PC-3 (cell line): ENCODE measurements at regions not wholly inside any gene's neighbourhood (a gene's known extent, or its start where the extent isn't known, plus 50 kb on each side); places are given as distances from the start of the nearest gene placed in this dataset.
A peak's percentile ranks its signal among the peaks of the same experiment; 100 is the strongest.

Experiments used
- ATAC-seq: fragments of 200-7000 bp; cut with Tn5 transposase; 2 replicates; pipeline ENCODE4 v1.9.1; 2020; ENCODE audit warnings: mild to moderate bottlenecking, moderate library complexity
- BruUV-seq: library from RNA; stranded (reverse); fragments of 400-500 nt; replicated peaks from 2 replicates; lab custom pipeline; 2021; lab: Mats Ljungman, UMichigan
- CTCF ChIA-PET: fragments of 300-600 bp; sonication (Branson Sonifier 250); formaldehyde crosslinking; loops from one replicate; lab custom pipeline; 2022; ENCODE audit warnings: antibody characterized with exemption; lab: Charles Lee
- POLR2A ChIA-PET: fragments of 300-600 bp; sonication (Branson Sonifier 250); formaldehyde crosslinking; loops from one replicate; lab custom pipeline; 2022; ENCODE audit warnings: antibody characterized with exemption; ENCODE audit not compliant: unreplicated experiment; lab: Charles Lee
- DNase-seq: peaks from one replicate; pipeline ENCODE4 v3.0.0-alpha.2; 2015
- H2AFZ ChIP-seq: fragments of 300-600 bp; sonication (generic); 2 replicates; pipeline ENCODE4 v1.6.0; 2016; ENCODE audit warnings: antibody characterized with exemption, low read length
- H3F3A ChIP-seq: fragments of 300-600 bp; sonication (generic); one replicate; pipeline ENCODE4 v1.6.0; 2017; ENCODE audit warnings: antibody characterized with exemption, low read length, control low read depth, mild to moderate bottlenecking; ENCODE audit not compliant: unreplicated experiment
- H3K27ac ChIP-seq: fragments of 300-600 bp; sonication (generic); 2 replicates; pipeline ENCODE4 v1.5.1; 2016; ENCODE audit warnings: mild to moderate bottlenecking, low read length
- H3K27me3 ChIP-seq: fragments of 300-600 bp; sonication (generic); 2 replicates; pipeline ENCODE4 v1.6.1; 2016; ENCODE audit warnings: low read length, mixed read lengths
- H3K36me3 ChIP-seq: fragments of 300-600 bp; sonication (generic); 2 replicates; pipeline ENCODE4 v1.6.1; 2016; ENCODE audit warnings: low read depth, mixed run types, low read length, mixed read lengths
- H3K4me1 ChIP-seq: fragments of 300-600 bp; sonication (generic); 2 replicates; pipeline ENCODE4 v1.5.1; 2016; ENCODE audit warnings: low read length; ENCODE audit not compliant: insufficient read depth
- H3K4me2 ChIP-seq: fragments of 300-600 bp; sonication (generic); 2 replicates; pipeline ENCODE4 v1.6.0; 2016; ENCODE audit warnings: low read length
- H3K4me3 ChIP-seq: fragments of 300-600 bp; sonication (generic); 2 replicates; pipeline ENCODE4 v1.5.1; 2016; ENCODE audit warnings: mild to moderate bottlenecking, low read length, mixed read lengths
- H3K79me2 ChIP-seq: fragments of 300-600 bp; sonication (generic); 2 replicates; pipeline ENCODE4 v1.6.1; 2017; ENCODE audit warnings: low read length, mixed read lengths
- H3K9ac ChIP-seq: fragments of 300-600 bp; sonication (generic); 2 replicates; pipeline ENCODE4 v1.6.0; 2016; ENCODE audit warnings: mild to moderate bottlenecking, low read length
- H3K9me2 ChIP-seq: fragments of 300-600 bp; sonication (generic); replicated peaks from 2 replicates; pipeline ENCODE4 v1.6.1; 2016; ENCODE audit warnings: mixed run types, low read length, mixed read lengths
- H3K9me3 ChIP-seq: fragments of 300-600 bp; sonication (generic); 2 replicates; pipeline ENCODE4 v1.6.1; 2016; ENCODE audit warnings: low read length, mixed read lengths
- H4K20me1 ChIP-seq: fragments of 300-600 bp; sonication (generic); 2 replicates; pipeline ENCODE4 v1.6.1; 2016; ENCODE audit warnings: low read length, mixed read lengths
- EZH2 ChIP-seq: fragments of 300-600 bp; sonication (generic); IDR thresholded peaks from one replicate; pipeline ENCODE4 v1.6.1; 2017; ENCODE audit warnings: antibody characterized with exemption, mild to moderate bottlenecking, low read length; ENCODE audit not compliant: unreplicated experiment
- EZH2phosphoT487 ChIP-seq: fragments of 300-600 bp; sonication (generic); IDR thresholded peaks from 2 replicates; pipeline ENCODE4 v1.6.1; 2018; ENCODE audit warnings: mild to moderate bottlenecking, antibody characterized with exemption, low read length, borderline replicate concordance
- intact Hi-C: fragments of 100-400 bp; cut with micrococcal nuclease; formaldehyde crosslinking; loops from 2 replicates; pipeline ENCODE4 v1.9.0; 2023
- TF ChIP-seq, protein P1 (sequence below): fragments of 300-600 bp; sonication (generic); conservative IDR thresholded peaks from 2 replicates; pipeline ENCODE4 v1.5.1; 2017; ENCODE audit warnings: antibody characterized with exemption, low read depth, mild to moderate bottlenecking, low read length

GRCh38 chr2:200748779-200749178 is 62.9 kb upstream of the BZW1 start:
- no peaks in the 10 kb centered on the region for H3K9me3 ChIP-seq
- TF ChIP-seq EZH2 (no peak), EZH2phosphoT487 (no peak)
- TF ChIP-seq, protein P1, sequence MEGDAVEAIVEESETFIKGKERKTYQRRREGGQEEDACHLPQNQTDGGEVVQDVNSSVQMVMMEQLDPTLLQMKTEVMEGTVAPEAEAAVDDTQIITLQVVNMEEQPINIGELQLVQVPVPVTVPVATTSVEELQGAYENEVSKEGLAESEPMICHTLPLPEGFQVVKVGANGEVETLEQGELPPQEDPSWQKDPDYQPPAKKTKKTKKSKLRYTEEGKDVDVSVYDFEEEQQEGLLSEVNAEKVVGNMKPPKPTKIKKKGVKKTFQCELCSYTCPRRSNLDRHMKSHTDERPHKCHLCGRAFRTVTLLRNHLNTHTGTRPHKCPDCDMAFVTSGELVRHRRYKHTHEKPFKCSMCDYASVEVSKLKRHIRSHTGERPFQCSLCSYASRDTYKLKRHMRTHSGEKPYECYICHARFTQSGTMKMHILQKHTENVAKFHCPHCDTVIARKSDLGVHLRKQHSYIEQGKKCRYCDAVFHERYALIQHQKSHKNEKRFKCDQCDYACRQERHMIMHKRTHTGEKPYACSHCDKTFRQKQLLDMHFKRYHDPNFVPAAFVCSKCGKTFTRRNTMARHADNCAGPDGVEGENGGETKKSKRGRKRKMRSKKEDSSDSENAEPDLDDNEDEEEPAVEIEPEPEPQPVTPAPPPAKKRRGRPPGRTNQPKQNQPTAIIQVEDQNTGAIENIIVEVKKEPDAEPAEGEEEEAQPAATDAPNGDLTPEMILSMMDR = no peak
- peak overlapping the region; percentile 93 for H3K27ac ChIP-seq
- no TSS peak for BruUV-seq
- H3K9ac ChIP-seq = peak overlapping the region; percentile 62
- peaks cover 4% of the 10 kb centered on the region for H3F3A ChIP-seq
- CTCF ChIA-PET = no interaction called here
- DNase-seq = peak; percentile 39
- H3K27me3 ChIP-seq = no peaks in the 10 kb centered on the region
- no peaks in the 10 kb centered on the region for H3K79me2 ChIP-seq
- intact Hi-C loops = no loop called here
- no peaks in the 10 kb centered on the region for H4K20me1 ChIP-seq
- peak overlapping the region; percentile 79; the same call in 1 of the 2 replicates for H3K4me2 ChIP-seq
- H3K4me3 ChIP-seq = peak overlapping the region; percentile 50; the same call in 1 of the 2 replicates
- POLR2A ChIA-PET = interaction anchor here (0.6 kb wide), 1 partner anchor 19 kb away, joined by 3 read pairs; no protein-coding TSS in a partner anchor
- H2AFZ ChIP-seq = no peak overlapping the region
- H3K4me1 ChIP-seq = peaks cover 32% of the 10 kb centered on the region
- H3K36me3 ChIP-seq = no peaks in the 10 kb centered on the region
- H3K9me2 ChIP-seq = no peaks in the 10 kb centered on the region
- ATAC-seq = no peak

DNA sequence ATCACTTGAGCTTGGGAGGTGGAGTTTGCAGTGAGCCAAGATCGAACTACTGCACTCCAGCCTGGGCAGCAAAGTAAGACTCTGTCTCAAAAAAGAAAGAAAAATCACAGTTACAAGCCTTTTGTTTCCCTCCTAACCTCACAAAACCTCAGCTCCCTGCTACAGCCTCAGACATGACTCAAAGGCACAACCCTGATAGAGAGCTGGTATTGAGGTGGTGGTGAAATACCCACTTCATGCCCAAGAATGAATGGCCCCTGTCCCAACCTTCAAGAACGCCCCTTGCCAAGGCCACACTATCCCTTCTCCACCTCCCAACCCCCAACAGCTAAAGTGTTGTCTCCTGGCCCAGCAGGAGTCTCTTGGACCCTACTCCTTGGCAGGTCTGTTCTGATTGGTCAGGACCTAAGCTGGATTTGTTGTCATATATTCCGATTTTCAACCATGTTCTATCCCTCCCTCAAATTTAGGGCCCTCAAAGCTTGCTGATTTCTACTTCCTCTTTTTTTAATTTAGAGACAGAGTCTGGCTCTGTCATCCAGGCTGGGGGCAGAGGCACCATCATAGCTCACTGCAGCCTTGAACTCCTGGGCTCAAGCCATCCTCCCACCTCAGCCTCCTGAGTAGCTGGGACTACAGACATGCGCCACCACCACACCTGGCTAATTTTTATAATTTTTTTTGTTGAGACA is 61.9 kb upstream of the BZW1 start:
- BruUV-seq = no TSS peak
- no peaks in the 10 kb centered on the region for H3K9me3 ChIP-seq
- peaks cover 41% of the 10 kb centered on the region for H3K4me1 ChIP-seq
- no peak overlapping the region for H3K4me3 ChIP-seq
- no peak overlapping the region for H3K4me2 ChIP-seq
- ChIA-PET POLR2A (no interaction called here), CTCF (no interaction called here)
- H3K27ac ChIP-seq = no peak overlapping the region
- no peaks in the 10 kb centered on the region for H3K27me3 ChIP-seq
- no peak for ATAC-seq
- H3K9ac ChIP-seq = no peak overlapping the region
- TF ChIP-seq EZH2 (no peak), EZH2phosphoT487 (no peak)
- TF ChIP-seq, protein P1 = no peak
- peaks cover 4% of the 10 kb centered on the region for H3F3A ChIP-seq
- no peaks in the 10 kb centered on the region for H3K9me2 ChIP-seq
- no peak overlapping the region for H2AFZ ChIP-seq
- H3K36me3 ChIP-seq = no peaks in the 10 kb centered on the region
- intact Hi-C loops = no loop called here
- H4K20me1 ChIP-seq = no peaks in the 10 kb centered on the region
- no peak for DNase-seq
- no peaks in the 10 kb centered on the region for H3K79me2 ChIP-seq

DNA sequence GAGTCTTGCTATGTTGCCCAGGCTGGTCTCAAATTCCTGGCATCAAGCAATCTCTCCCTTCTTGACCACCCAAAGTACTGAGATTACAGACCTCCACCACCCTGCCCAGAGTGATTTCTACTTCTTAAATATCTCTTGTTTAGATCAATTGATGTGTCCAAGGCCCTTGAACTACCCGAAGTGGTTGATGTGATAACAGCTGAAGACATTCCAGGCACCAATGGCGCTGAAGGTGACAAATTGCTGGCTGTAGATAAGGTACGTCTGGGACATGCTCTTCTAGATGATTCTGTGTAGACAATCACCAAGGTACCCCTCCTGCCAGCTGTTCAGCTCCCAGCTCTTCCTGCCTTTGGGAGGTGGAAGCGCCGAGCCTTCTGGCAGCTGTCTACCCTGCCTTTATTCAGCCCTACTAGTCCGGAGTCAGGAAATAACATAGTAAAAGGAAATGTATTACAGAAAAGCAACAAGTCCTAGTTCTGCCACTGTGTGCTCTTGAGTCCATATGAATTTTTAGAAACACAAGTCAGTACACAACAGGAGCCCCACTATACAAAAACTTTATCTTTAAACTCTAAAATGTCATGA is 61.3 kb upstream of the BZW1 start:
- Histone ChIP-seq H3K36me3 (no peaks in the 10 kb centered on the region), H2AFZ (no peak overlapping the region), H3K9me2 (no peaks in the 10 kb centered on the region), H3K27ac (no peak overlapping the region), H3K9me3 (no peaks in the 10 kb centered on the region), H3F3A (peaks cover 4% of the 10 kb centered on the region), H3K27me3 (no peaks in the 10 kb centered on the region), H3K4me2 (no peak overlapping the region), H4K20me1 (no peaks in the 10 kb centered on the region), H3K4me1 (peaks cover 47% of the 10 kb centered on the region), H3K79me2 (no peaks in the 10 kb centered on the region), H3K4me3 (no peak overlapping the region), H3K9ac (no peak overlapping the region)
- CTCF ChIA-PET = no interaction called here
- DNase-seq = no peak
- BruUV-seq = no TSS peak
- POLR2A ChIA-PET = no interaction called here
- ATAC-seq = no peak
- intact Hi-C loops = no loop called here
- TF ChIP-seq, protein P1 = no peak
- TF ChIP-seq EZH2phosphoT487 (no peak), EZH2 (no peak)
